T-helper 2 cell treated with Interferon-gamma antibody and Interleukin-4, amounts not matched to agents 100 ng/mL and 5 ng/mL, for 36 hours (primary cell): ENCODE measurements at regions not wholly inside any gene's neighbourhood (a gene's known extent, or its start where the extent isn't known, plus 50 kb on each side); places are given as distances from the start of the nearest gene placed in this dataset.
"Not testable (repeated sequence)": the region's sequence is repeated elsewhere in the genome, so short reads cannot be mapped to it uniquely, and the experiment has no call there.

Experiments used
- intact Hi-C: fragments of 100-400 bp; cut with micrococcal nuclease; formaldehyde crosslinking; loops from one replicate; pipeline ENCODE4 v1.15.1; 2023

DNA sequence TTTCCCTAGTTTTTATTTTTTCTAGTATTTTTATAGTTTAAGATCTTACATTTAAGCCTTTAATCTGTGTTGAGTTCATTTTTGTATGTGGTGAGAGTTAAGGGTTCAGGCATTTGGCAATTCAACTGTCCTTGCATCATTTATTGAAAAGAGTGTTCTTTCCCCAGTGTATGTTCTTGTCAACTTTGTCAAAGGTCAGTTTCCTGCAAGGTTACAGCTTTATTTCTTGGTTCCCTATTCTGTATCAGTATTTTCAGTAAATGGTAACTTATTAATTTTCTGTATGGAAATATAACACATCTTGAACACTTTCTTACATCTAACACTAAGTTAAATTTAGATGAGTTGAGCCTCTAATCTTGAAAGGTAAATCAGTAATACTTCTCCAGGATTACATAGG is 1770.1 kb downstream of the OTOL1 start:
- intact Hi-C loops, result no loop called here

DNA sequence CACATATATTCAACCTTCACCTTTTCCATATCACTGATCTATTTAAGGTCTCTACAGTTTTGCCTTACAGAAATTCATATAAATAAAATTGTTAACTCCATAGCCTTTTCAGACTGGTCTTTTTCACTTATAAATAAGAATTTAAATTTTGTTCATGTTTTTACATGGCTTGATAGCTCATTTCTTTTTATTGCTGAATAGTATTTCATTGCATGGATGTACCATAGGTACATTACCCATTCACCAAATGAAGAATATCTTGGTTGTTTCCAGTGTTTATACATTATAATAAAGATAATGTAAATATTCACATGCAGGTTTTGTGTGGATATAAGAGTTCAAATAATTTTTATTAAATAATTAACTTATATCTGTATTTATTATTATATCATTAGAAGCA is 1765.0 kb downstream of the OTOL1 start:
- intact Hi-C loops, result no loop called here

DNA sequence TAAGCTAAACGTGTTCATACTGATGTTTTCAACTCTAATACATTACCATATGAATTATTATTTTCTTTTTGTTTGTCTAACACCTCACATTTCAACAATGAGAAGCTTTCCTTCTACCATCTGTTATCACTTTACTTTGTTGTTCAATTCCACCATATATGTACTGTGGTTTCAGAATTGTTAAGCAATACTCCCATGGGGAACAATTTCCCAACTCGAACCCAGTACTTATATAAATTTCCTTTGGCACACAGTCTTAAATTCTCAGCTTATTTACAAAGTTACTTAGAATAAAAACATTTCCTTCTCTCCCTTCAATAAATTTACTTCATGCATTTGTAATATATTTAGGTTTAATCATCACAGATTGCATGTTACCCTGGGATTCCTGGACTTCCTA is 1764.4 kb downstream of the OTOL1 start:
- intact Hi-C loops, result no loop called here

DNA sequence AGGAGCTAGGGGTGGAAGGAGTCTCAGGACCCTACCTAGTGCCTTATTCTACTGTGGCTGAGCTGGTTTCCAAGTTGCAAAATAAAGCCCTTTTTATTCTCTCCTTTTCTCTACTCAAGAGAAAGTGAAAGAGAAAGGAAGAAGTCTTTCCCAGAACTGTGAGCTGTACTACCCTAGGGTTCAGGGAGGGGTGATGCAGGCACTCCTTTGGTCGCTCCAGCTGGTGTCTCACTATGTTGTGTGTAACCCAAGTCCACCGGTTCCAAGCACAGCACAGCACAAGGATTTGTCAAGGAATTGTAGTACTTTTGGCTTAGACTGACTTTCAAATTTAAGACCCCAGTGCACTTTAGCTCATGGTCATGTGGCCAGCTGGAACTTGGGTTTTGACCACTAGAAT is 1721.7 kb downstream of the OTOL1 start:
- intact Hi-C loops, result no loop called here

DNA sequence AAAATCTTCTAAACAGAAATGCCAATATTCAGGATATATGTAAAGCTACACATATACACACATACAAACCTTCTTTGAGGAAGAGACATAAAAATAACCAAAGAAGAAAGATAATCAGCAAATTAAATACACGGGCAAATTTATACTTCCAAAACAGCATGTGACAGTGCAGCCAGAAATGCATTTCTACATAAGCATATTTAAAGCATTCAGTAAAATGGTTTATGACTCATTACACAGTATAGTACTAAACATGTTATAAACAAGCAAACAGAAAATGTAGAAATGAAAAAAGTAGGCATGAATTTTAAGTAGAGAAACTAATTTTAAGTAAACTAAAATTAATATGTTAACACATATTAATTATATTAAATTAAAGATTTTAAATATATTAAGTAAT is 1717.2 kb downstream of the OTOL1 start:
- intact Hi-C loops, result no loop called here

DNA sequence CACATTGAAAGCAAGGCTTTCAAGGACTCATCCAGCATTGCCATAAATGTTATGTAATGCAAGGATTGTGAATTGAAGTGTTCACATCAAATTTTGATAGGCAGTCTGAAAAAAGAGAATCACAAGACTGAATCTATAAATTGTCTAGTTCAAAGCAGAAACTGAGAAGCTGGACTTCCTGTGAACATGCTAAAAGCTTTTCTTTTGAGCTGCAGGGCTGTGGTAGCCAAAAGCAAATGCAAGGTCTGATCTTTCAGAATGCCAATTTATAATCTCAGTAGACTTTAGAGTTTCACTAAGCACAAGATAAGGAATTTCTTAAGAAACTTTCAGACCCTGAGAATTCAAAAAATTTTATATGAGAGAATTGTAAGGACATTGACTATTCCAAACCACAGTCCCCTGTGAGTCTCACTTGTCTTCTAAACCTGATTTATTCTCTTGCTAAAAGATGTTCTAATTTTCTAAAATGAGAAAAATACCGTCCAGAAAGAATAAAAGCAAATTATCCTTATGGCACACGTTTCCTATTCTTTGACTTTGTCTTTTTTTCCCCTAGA is 1700.3 kb downstream of the OTOL1 start:
- intact Hi-C loops, result no loop called here

DNA sequence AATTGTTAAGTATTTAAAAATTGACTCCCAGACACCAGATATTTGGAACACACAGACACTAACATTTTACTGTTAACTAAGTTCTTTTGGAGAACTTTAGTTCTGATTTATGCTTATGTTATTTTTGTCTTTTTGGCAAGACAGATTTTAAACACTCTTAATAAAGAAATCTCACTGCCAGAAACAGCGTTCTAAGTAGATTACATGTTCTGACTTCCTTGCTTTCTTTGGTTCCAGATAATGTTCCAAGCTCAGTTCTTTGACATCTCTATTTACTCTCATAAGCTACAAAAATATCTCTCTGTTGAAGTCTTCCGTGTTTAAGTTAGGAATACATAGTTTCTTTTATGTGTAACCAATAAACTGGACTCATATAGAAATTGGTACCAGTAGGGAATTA is 1699.6 kb downstream of the OTOL1 start:
- intact Hi-C loops, result no loop called here

DNA sequence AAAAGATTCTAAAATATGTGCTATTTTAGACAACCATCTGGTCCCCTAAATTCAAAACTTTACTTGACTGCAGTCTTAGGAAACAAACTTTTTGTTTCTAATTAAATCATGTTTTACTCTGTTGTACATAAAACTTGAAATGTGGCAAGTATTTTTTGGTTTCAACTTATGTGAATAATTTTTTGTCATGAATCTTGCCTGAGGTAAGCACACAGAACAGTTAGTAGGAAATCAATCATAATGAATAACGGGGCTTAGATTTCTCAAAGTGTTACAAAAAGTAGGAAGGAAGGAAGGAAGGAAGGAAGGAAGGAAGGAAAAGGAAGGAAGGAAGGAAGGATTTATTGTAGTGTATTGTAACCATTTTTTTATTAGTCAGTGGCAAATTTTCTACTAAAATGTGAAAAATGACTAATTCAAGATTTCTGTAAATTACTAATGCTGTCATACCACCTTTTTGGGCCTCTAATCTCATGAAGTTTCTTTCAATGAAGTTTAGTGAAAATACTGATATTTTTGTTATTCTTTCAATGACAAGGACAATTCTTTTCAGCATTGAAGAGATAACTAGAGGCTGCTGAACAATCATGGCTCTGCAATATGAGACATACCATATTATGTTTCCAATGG is 1689.2 kb downstream of the OTOL1 start:
- intact Hi-C loops, result no loop called here

DNA sequence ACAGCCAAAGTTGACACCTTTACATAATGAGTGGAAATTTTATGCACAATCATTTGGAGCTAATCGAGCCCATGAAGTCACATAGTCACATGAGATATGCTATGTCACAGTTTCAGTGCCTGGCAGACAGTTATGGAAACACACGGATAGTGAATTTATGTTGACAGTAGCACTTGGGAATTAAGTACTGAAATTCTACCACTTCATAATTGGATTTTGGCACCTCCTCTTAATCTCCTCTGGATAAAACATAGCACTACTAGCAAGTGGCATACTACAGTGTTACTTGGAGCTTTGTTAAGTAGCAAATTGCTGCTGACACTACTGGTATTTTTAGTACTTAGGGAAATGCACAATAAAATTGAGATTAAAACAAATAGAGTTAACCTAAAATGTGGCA is 1679.4 kb downstream of the OTOL1 start:
- intact Hi-C loops, result no loop called here

DNA sequence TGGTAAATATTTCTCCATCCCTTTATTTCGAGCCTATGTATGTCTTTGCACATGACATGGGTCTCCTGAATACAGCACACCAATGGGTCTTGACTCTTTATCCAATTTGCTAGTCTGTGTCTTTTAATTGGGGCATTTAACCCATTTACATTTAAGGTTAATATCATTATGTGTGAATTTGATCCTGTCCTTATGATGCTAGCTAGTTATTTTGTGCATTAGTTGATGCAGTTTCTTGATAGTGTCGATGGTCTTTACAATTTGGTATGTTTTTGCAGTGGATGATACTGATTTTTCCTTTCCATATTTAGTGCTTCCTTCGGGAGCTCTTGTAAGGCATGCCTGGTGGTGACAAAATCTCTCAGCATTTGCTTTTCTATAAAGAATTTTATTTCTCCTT is 1675.9 kb downstream of the OTOL1 start:
- intact Hi-C loops, result not testable (repeated sequence)

DNA sequence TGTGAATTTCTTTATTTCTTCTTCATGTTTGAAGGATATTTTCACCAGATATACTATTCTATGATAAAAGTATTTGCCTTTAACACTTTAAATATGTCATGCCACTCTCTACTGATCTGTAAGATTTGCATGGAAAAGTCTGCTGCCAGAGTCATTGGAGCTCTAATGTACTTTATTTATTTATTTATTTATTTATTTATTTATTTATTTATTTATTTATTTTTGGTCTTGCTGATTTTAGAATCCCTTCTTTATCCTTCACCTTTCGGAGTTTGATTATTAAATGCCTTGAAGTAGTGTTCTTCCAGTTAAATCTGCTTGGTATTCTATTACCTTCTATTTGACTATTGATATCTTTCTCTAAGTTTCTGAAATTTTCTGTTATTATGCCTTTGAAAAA is 1669.6 kb downstream of the OTOL1 start:
- intact Hi-C loops, result no loop called here

DNA sequence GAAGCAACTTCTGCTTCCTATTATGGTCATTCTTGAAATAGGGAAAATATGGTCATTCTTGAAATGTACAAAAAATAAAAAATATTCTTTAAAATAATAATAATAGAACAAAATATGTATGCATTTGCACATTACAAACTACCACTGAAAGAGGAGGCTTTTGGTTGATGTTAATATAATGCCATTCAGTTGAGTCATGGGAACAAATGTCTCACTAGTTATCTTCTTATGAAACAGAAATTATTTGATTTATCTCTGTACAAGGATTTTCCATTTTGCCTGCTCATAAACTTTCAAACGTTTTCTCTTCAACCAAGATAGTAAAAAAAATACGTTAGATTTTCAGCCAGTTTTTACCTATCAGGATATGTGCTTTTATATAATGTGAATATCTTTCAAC is 1662.7 kb downstream of the OTOL1 start:
- intact Hi-C loops, result no loop called here

DNA sequence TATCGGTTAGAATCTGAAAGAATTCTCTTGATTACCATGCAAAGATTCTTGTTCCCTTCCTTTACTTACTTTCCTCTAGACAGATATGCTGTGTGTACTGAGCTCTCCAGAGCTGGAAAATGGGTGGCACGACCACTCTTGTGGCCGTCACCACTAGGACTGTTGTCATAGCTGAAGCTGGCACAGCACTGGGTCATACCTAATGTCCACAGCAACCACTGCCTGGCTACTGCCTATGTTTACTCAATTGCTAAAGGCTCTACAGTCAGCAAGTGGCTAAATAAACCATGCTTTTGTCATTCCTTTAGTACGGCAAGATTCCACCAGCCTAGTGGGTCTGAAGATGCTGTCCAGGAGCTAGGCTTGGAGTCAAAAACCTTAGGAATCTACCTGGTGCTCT is 1643.0 kb downstream of the OTOL1 start:
- intact Hi-C loops, result no loop called here

DNA sequence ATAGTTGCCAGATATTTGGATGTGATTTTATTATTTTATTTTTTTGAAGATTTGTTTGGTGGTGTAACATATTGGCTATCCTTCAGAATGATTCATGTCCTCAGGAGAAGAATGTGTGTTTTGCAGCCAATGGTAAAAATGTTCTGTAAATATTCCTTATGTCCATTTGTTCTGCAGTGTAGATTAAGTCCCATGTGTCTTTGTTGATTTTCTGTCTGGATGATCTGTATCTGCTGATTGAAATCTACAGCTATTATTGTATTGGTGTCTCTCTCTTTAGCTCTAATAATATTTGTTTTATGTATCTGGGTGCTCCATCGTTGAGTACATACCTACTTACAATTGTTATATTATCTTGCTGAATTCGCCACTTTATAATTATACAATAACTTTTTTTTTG is 1641.7 kb downstream of the OTOL1 start:
- intact Hi-C loops, result no loop called here

DNA sequence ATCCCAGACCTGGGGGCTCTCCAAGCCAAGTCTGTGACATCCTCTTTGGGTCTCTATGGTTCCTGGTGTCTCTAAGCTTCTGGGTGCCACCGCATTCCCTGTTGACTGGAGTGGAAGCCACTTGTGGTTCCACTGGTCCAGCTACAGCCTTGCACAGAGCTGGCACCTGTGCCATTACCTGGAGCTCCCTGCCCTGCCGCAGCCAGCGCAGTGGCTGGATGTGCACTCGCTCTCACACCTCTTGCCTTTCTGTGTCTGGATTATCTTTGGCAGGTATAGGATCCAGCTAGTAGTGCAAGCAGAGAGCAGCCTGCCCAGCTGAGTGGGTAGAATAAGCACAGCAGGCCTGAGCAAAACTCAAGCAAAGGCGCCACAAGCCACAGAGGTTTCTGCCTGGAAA is 1635.5 kb downstream of the OTOL1 start:
- intact Hi-C loops, result no loop called here

DNA sequence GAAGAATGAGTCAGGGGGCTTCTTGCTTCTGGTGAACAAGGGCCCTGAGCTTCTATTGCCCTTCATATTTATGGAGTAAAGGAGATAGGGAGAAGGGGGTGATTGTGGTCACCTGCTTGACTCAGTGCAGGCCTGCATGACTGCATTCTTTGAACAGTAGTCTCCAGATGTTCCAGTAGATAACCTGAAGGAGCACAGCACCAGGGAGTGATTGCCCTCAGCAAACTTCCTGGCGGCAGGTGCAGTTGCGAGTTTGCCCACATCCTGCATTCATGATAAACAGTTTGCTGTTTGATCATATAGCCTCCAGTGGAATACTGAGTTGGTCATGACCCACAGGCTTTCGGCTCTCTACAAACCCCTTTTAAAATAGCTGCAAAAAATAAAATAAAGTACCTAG is 1632.7 kb downstream of the OTOL1 start:
- intact Hi-C loops, result no loop called here

DNA sequence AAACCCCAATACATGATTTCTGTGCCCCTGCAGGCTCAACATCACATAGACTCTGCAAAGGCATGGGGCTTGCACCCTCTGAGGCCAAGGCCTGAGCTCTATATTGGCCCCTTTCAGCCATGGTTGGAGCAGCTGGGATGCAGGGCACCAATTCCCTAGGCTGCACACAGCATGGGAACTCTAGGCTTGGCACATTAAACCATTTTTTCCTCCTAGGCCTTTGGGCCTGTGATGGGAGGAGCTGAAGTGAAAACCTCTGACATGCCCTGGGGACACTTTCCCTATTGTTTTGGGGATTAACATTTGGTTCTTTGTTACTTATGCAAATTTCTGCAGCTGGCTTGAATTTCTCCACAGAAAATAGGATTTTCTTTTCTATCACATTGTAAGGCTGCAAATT is 1629.5 kb downstream of the OTOL1 start:
- intact Hi-C loops, result no loop called here
